Natural killer cell (primary cell): ENCODE measurements at regions not wholly inside any gene's neighbourhood (a gene's known extent, or its start where the extent isn't known, plus 50 kb on each side); places are given as distances from the start of the nearest gene placed in this dataset.
"Not testable (repeated sequence)": the region's sequence is repeated elsewhere in the genome, so short reads cannot be mapped to it uniquely, and the experiment has no call there.

Experiments used
- ATAC-seq, 3 donors: fragments of 150-1000 bp in 2 of 3; fragments of 200-7000 bp in 1 of 3; cut with Tn5 transposase; 1 replicate in 1 of 3; 2 replicates in 2 of 3; pipeline ENCODE4 v1.10.0; 2021; ENCODE audit warnings: mild to moderate bottlenecking in 2 of 3, moderate library complexity in 2 of 3
- DNase-seq, 2 donors: peaks; one replicate each; pipeline versions ENCODE4 v3.0.0 to v3.0.0-alpha.2; 2013 to 2021; ENCODE audit warnings: mixed read lengths in 1 of 2
- H3K27ac ChIP-seq: one replicate; pipeline ENCODE4 v1.5.1; 2013; ENCODE audit warnings: mild to moderate bottlenecking, low read length
- H3K27me3 ChIP-seq: one replicate; pipeline ENCODE4 v1.6.1; 2013; ENCODE audit warnings: low read length; ENCODE audit not compliant: control insufficient read depth, insufficient read depth
- H3K36me3 ChIP-seq: one replicate; pipeline ENCODE4 v1.6.1; 2013; ENCODE audit warnings: low read length; ENCODE audit not compliant: control insufficient read depth, insufficient read depth
- H3K4me1 ChIP-seq: one replicate; pipeline ENCODE4 v1.6.1; 2013; ENCODE audit warnings: low read length; ENCODE audit not compliant: control insufficient read depth, insufficient read depth
- H3K4me3 ChIP-seq: one replicate; pipeline ENCODE4 v1.5.1; 2013; ENCODE audit warnings: low read length
- H3K9me3 ChIP-seq: one replicate; pipeline ENCODE4 v1.6.1; 2013; ENCODE audit warnings: low read length; ENCODE audit not compliant: control insufficient read depth, insufficient read depth
- H3K27ac Mint-ChIP-seq, 2 donors: one replicate each; pipeline ENCODE4 v1.8.0; 2022; ENCODE audit warnings: mild to moderate bottlenecking in 2 of 2, mixed read lengths in 2 of 2, moderate library complexity in 1 of 2
- H3K27me3 Mint-ChIP-seq, 2 donors: one replicate each; pipeline ENCODE4 v1.8.0; 2022; ENCODE audit warnings: low read depth in 2 of 2, mixed read lengths in 2 of 2
- H3K36me3 Mint-ChIP-seq: one replicate; pipeline ENCODE4 v1.8.0; 2022; ENCODE audit warnings: mixed read lengths
- H3K4me1 Mint-ChIP-seq, 2 donors: one replicate each; pipeline ENCODE4 v1.8.0; 2022; ENCODE audit warnings: mixed read lengths in 2 of 2
- H3K4me3 Mint-ChIP-seq: one replicate; pipeline ENCODE4 v1.8.0; 2022; ENCODE audit warnings: mild to moderate bottlenecking, moderate library complexity, mixed read lengths
- H3K9me3 Mint-ChIP-seq, 2 donors: one replicate each; pipeline ENCODE4 v1.8.0; 2022; ENCODE audit warnings: mixed read lengths in 2 of 2
- WGBS: methylation state at CpG from one replicate; pipeline ENCODE4 v1.1.7; 2013; ENCODE audit warnings: missing lambda C conversion rate; ENCODE audit not compliant: insufficient coverage; 5-methylcytosine and 5-hydroxymethylcytosine counted together
- intact Hi-C: fragments of 100-400 bp; cut with micrococcal nuclease; formaldehyde crosslinking; loops from one replicate; pipeline ENCODE4 v1.14.2; 2022
- TF ChIP-seq, protein P1 (sequence below): fragments of 200-600 bp; IDR thresholded peaks from one replicate; pipeline ENCODE4 v1.8.0; 2022; ENCODE audit warnings: antibody characterized with exemption

DNA sequence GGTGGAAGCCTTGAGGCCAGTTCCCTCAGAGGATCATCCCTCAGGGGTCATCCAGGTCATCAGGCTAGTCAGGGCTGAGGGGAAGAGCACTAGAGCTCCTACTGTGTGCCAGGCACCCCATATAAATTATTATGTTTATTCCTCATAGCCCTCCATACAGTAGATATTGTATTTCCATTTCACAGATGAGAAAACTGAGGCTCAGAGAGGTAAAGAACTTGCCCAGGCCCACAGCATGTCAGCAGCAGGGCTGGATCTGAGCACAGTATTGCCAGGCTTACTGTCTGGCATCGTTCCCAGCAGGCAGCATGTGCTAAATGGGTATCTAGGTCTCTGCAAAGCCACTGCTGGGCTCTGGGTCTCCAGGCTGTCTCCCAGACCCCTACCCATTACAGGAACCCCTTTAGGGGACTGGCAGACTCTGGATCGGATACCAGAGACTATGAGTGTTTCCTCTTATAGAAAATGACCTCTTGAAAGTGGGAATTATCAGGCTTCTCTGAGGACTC is 153.3 kb downstream of the PTPRU start:
- H3K27me3 Mint-ChIP-seq: peaks cover 8 to 23% of the 10 kb centered on the region in 2 donors

GRCh38 chr1:29388884-29389283 is 152.6 kb downstream of the PTPRU start:
- H3K9me3 Mint-ChIP-seq: no peaks in the 10 kb centered on the region
- H3K36me3 ChIP-seq: no peaks in the 10 kb centered on the region
- 88% methylated on average over 6 of the region's 6 CpGs for WGBS
- no peak overlapping the region for H3K4me3 ChIP-seq
- TF ChIP-seq, protein P1, sequence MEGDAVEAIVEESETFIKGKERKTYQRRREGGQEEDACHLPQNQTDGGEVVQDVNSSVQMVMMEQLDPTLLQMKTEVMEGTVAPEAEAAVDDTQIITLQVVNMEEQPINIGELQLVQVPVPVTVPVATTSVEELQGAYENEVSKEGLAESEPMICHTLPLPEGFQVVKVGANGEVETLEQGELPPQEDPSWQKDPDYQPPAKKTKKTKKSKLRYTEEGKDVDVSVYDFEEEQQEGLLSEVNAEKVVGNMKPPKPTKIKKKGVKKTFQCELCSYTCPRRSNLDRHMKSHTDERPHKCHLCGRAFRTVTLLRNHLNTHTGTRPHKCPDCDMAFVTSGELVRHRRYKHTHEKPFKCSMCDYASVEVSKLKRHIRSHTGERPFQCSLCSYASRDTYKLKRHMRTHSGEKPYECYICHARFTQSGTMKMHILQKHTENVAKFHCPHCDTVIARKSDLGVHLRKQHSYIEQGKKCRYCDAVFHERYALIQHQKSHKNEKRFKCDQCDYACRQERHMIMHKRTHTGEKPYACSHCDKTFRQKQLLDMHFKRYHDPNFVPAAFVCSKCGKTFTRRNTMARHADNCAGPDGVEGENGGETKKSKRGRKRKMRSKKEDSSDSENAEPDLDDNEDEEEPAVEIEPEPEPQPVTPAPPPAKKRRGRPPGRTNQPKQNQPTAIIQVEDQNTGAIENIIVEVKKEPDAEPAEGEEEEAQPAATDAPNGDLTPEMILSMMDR: no peak
- H3K4me1 Mint-ChIP-seq: no peaks in the 10 kb centered on the region
- no peaks in the 10 kb centered on the region for H3K4me1 ChIP-seq
- DNase-seq (no peak), ATAC-seq (no peak)
- peaks cover 13 to 30% of the 10 kb centered on the region in 2 donors for H3K27me3 Mint-ChIP-seq
- no peak overlapping the region for H3K4me3 Mint-ChIP-seq
- H3K36me3 Mint-ChIP-seq: no peaks in the 10 kb centered on the region
- peaks cover 4% of the 10 kb centered on the region for H3K27me3 ChIP-seq
- no peaks in the 10 kb centered on the region for H3K9me3 ChIP-seq
- no peak overlapping the region for H3K27ac ChIP-seq
- no peak overlapping the region for H3K27ac Mint-ChIP-seq
- intact Hi-C loops: no loop called here

More for the DNA sequence above, 153.3 kb downstream of the PTPRU start:
- DNase-seq (no peak), ATAC-seq (no peak)
- WGBS: 32% methylated on average over 2 of the region's 2 CpGs
- Mint-ChIP-seq H3K36me3 (no peaks in the 10 kb centered on the region), H3K4me3 (no peak overlapping the region), H3K4me1 (no peaks in the 10 kb centered on the region), H3K27ac (no peak overlapping the region), H3K9me3 (no peaks in the 10 kb centered on the region)
- Histone ChIP-seq H3K4me3 (no peak overlapping the region), H3K36me3 (no peaks in the 10 kb centered on the region), H3K27ac (no peak overlapping the region), H3K4me1 (no peaks in the 10 kb centered on the region), H3K9me3 (no peaks in the 10 kb centered on the region), H3K27me3 (peaks cover 4% of the 10 kb centered on the region)
- TF ChIP-seq, protein P1: no peak
- intact Hi-C loops: no loop called here

- no peak for ATAC-seq
- Histone ChIP-seq H3K36me3 (no peaks in the 10 kb centered on the region), H3K9me3 (no peaks in the 10 kb centered on the region), H3K27me3 (peaks cover 4% of the 10 kb centered on the region), H3K4me3 (no peak overlapping the region), H3K4me1 (no peaks in the 10 kb centered on the region), H3K27ac (no peak overlapping the region)
- H3K4me1 Mint-ChIP-seq: no peaks in the 10 kb centered on the region
- TF ChIP-seq, protein P1: no peak
- no peaks in the 10 kb centered on the region for H3K36me3 Mint-ChIP-seq
- WGBS: 100% methylated on average over 2 of the region's 2 CpGs
- no peak overlapping the region for H3K4me3 Mint-ChIP-seq
- DNase-seq: no peak
- H3K9me3 Mint-ChIP-seq: no peaks in the 10 kb centered on the region
- intact Hi-C loops: no loop called here
- peaks cover 19 to 38% of the 10 kb centered on the region in 2 donors for H3K27me3 Mint-ChIP-seq
- H3K27ac Mint-ChIP-seq: no peak overlapping the region
These were observed 151.8 kb downstream of the PTPRU start for GRCh38 chr1:29388170-29388569.

GRCh38 chr1:29387210-29387609 is 150.9 kb downstream of the PTPRU start:
- no peaks in the 10 kb centered on the region for H3K4me1 ChIP-seq
- no peaks in the 10 kb centered on the region for H3K9me3 ChIP-seq
- Mint-ChIP-seq H3K4me3 (no peak overlapping the region), H3K4me1 (no peaks in the 10 kb centered on the region), H3K27ac (no peak overlapping the region), H3K27me3 (peaks cover 23 to 38% of the 10 kb centered on the region in 2 donors), H3K9me3 (no peaks in the 10 kb centered on the region), H3K36me3 (no peaks in the 10 kb centered on the region)
- intact Hi-C loops: no loop called here
- ATAC-seq (no peak), DNase-seq (no peak)
- TF ChIP-seq, protein P1: no peak
- no peaks in the 10 kb centered on the region for H3K36me3 ChIP-seq
- WGBS: 59% methylated on average over 3 of the region's 3 CpGs
- H3K4me3 ChIP-seq: no peak overlapping the region
- H3K27me3 ChIP-seq: peaks cover 5% of the 10 kb centered on the region
- no peak overlapping the region for H3K27ac ChIP-seq

DNA sequence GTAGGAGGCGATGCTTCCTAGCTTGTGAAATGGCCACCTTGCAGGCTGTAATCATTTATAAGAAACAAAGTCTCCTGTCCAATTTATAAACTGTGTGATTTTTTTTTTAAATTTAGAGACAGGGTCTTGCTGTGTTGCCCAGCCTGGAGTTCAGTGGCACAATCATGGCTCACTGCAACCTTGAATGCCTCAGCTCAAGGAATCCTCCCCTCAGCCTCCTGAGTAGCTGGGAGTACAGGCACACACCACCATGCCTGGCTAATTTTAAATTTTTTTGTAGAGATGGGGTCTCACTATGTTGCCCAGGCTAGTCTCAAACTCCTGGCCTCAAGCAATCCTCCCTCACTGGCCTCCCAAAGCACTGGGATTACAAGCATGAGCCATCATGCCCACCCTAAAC is 150.1 kb downstream of the PTPRU start:
- 43% methylated on average over 1 of the region's 1 CpG for WGBS
- H3K36me3 ChIP-seq, DNase-seq, H3K27ac Mint-ChIP-seq, H3K4me3 ChIP-seq, H3K27ac ChIP-seq, H3K36me3 Mint-ChIP-seq, H3K4me1 ChIP-seq, ATAC-seq, H3K9me3 ChIP-seq, H3K4me3 Mint-ChIP-seq, H3K9me3 Mint-ChIP-seq, H3K27me3 ChIP-seq, intact Hi-C loops, H3K4me1 Mint-ChIP-seq: not testable (repeated sequence)
- peaks cover 23 to 38% of the 10 kb centered on the region in 2 donors for H3K27me3 Mint-ChIP-seq
